ENCODE measurements at regions not wholly inside any gene's neighbourhood (a gene's known extent, or its start where the extent isn't known, plus 50 kb on each side); places are given as distances from the start of the nearest gene placed in this dataset.

- TF ChIP-seq, protein P1, sequence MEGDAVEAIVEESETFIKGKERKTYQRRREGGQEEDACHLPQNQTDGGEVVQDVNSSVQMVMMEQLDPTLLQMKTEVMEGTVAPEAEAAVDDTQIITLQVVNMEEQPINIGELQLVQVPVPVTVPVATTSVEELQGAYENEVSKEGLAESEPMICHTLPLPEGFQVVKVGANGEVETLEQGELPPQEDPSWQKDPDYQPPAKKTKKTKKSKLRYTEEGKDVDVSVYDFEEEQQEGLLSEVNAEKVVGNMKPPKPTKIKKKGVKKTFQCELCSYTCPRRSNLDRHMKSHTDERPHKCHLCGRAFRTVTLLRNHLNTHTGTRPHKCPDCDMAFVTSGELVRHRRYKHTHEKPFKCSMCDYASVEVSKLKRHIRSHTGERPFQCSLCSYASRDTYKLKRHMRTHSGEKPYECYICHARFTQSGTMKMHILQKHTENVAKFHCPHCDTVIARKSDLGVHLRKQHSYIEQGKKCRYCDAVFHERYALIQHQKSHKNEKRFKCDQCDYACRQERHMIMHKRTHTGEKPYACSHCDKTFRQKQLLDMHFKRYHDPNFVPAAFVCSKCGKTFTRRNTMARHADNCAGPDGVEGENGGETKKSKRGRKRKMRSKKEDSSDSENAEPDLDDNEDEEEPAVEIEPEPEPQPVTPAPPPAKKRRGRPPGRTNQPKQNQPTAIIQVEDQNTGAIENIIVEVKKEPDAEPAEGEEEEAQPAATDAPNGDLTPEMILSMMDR (IDR thresholded peaks at IDR 0.05) = no peak
- TF ChIP-seq POLR2A (IDR thresholded peaks at IDR 0.05) = no peak
These were observed 277.3 kb downstream of the SS18 start for GRCh38 chr18:25813110-25813509.

Measured in thyroid gland (tissue), 4 donors.